HEK293 (cell line): ENCODE measurements at regions not wholly inside any gene's neighbourhood (a gene's known extent, or its start where the extent isn't known, plus 50 kb on each side); places are given as distances from the start of the nearest gene placed in this dataset.

Source experiments
- CTCF ChIA-PET: fragments of 350-600 bp; formaldehyde crosslinking; extraction: SDS; loops from one replicate; lab custom pipeline; 2021; ENCODE audit warnings: antibody characterized with exemption; lab: Yijun Ruan, JAX
- POLR2A ChIA-PET: fragments of 300-600 bp; formaldehyde crosslinking; extraction: SDS; loops from one replicate; lab custom pipeline; 2020; ENCODE audit warnings: antibody characterized with exemption, inconsistent platforms; lab: Yijun Ruan, JAX
- H3K27ac ChIP-seq: fragments of 200-500 bp; sonication (Bioruptor generic); 2 replicates; pipeline ENCODE4 v1.5.1; 2014; ENCODE audit warnings: low read depth, low read length, control low read depth, inconsistent platforms; ENCODE audit errors: extremely low read depth
- H3K36me3 ChIP-seq, 2 experiments: fragments of 200-500 bp in 1 of 2; sonication (Bioruptor generic) in 1 of 2; 1 replicate in 1 of 2; 2 replicates in 1 of 2; pipeline ENCODE4 v1.5.1; 2014 to 2017; ENCODE audit warnings: inconsistent platforms in 2 of 2, low read length in 2 of 2; ENCODE audit not compliant: control insufficient read depth in 2 of 2, insufficient read depth in 1 of 2
- H3K4me1 ChIP-seq: fragments of 200-500 bp; sonication (Bioruptor generic); 2 replicates; pipeline ENCODE4 v1.5.1; 2014; ENCODE audit warnings: mild to moderate bottlenecking, low read length, inconsistent platforms; ENCODE audit not compliant: control insufficient read depth, insufficient read depth
- H3K4me3 ChIP-seq: 2 replicates; pipeline ENCODE4 v1.5.1; 2011; ENCODE audit warnings: low read depth, mild to moderate bottlenecking, control low read depth, low read length, moderate library complexity
- H3K9me3 ChIP-seq: fragments of 200-500 bp; sonication (Bioruptor generic); 2 replicates; pipeline ENCODE4 v1.5.1; 2014; ENCODE audit warnings: low read depth, low read length, inconsistent platforms; ENCODE audit not compliant: control insufficient read depth, insufficient read depth
- EGR2 ChIP-seq: fragments of 450-650 bp; formaldehyde crosslinking; IDR thresholded peaks from 2 replicates; pipeline ENCODE4 v1.5.1; 2016; ENCODE audit warnings: low read depth, missing biosample characterization, missing genetic modification characterization
- HOXA7 ChIP-seq: sonication (generic); formaldehyde crosslinking; IDR thresholded peaks from 2 replicates; pipeline ENCODE4 v1.8.1; 2022; ENCODE audit warnings: missing genetic modification reagents, borderline replicate concordance
- INSM2 ChIP-seq: fragments of 450-650 bp; formaldehyde crosslinking; IDR thresholded peaks from 2 replicates; pipeline ENCODE4 v1.5.1; 2016; ENCODE audit warnings: missing biosample characterization, missing genetic modification characterization
- KLF10 ChIP-seq: fragments of 450-650 bp; IDR thresholded peaks from 2 replicates; pipeline ENCODE4 v1.5.1; 2018; ENCODE audit warnings: missing biosample characterization, mild to moderate bottlenecking, missing genetic modification characterization
- PRDM4 ChIP-seq: fragments of 450-650 bp; formaldehyde crosslinking; IDR thresholded peaks from 2 replicates; pipeline ENCODE4 v1.5.1; 2017; ENCODE audit warnings: missing biosample characterization, missing genetic modification characterization
- ZBTB17 ChIP-seq: fragments of 450-650 bp; formaldehyde crosslinking; IDR thresholded peaks from 2 replicates; pipeline ENCODE4 v1.5.1; 2016; ENCODE audit warnings: missing biosample characterization, missing genetic modification characterization
- ZBTB21 ChIP-seq: fragments of 450-650 bp; formaldehyde crosslinking; IDR thresholded peaks from 2 replicates; pipeline ENCODE4 v1.5.1; 2017; ENCODE audit warnings: missing biosample characterization, missing genetic modification characterization
- ZEB2 ChIP-seq: fragments of 450-650 bp; formaldehyde crosslinking; IDR thresholded peaks from 2 replicates; pipeline ENCODE4 v1.5.1; 2016; ENCODE audit warnings: missing biosample characterization, missing genetic modification characterization
- ZNF132 ChIP-seq: fragments of 450-650 bp; formaldehyde crosslinking; IDR thresholded peaks from 2 replicates; pipeline ENCODE4 v1.5.1; 2017; ENCODE audit warnings: missing biosample characterization, missing genetic modification characterization, borderline replicate concordance
- ZNF133 ChIP-seq: fragments of 450-650 bp; formaldehyde crosslinking; IDR thresholded peaks from 2 replicates; pipeline ENCODE4 v1.5.1; 2016; ENCODE audit warnings: missing biosample characterization, missing genetic modification characterization
- ZNF146 ChIP-seq: fragments of 450-650 bp; formaldehyde crosslinking; IDR thresholded peaks from 2 replicates; pipeline ENCODE4 v1.5.1; 2016; ENCODE audit warnings: missing biosample characterization, missing genetic modification characterization
- ZNF211 ChIP-seq: fragments of 450-650 bp; formaldehyde crosslinking; IDR thresholded peaks from 2 replicates; pipeline ENCODE4 v1.5.1; 2016; ENCODE audit warnings: low read depth, missing biosample characterization, missing genetic modification characterization
- ZNF292 ChIP-seq: fragments of 450-650 bp; formaldehyde crosslinking; IDR thresholded peaks from 2 replicates; pipeline ENCODE4 v1.5.1; 2016; ENCODE audit warnings: low read depth, missing biosample characterization, missing genetic modification characterization, borderline replicate concordance
- ZNF518A ChIP-seq: fragments of 450-650 bp; formaldehyde crosslinking; conservative IDR thresholded peaks from 2 replicates; pipeline ENCODE4 v1.5.1; 2016; ENCODE audit warnings: low read depth, missing biosample characterization, missing genetic modification characterization
- ZNF530 ChIP-seq: fragments of 450-650 bp; formaldehyde crosslinking; IDR thresholded peaks from 2 replicates; pipeline ENCODE4 v1.5.1; 2016; ENCODE audit warnings: low read depth, missing biosample characterization, missing genetic modification characterization
- ZNF596 ChIP-seq: fragments of 450-650 bp; IDR thresholded peaks from 2 replicates; pipeline ENCODE4 v1.5.0; 2018; ENCODE audit warnings: missing biosample characterization, mild to moderate bottlenecking, missing genetic modification characterization, moderate library complexity
- ZNF621 ChIP-seq: fragments of 450-650 bp; formaldehyde crosslinking; IDR thresholded peaks from 2 replicates; pipeline ENCODE4 v1.5.1; 2017; ENCODE audit warnings: missing biosample characterization, missing genetic modification characterization
- ZXDB ChIP-seq: fragments of 450-650 bp; formaldehyde crosslinking; IDR thresholded peaks from 2 replicates; pipeline ENCODE4 v1.5.1; 2016; ENCODE audit warnings: missing biosample characterization, missing genetic modification characterization
- TF ChIP-seq, protein P1 (sequence below): fragments of 450-650 bp; formaldehyde crosslinking; IDR thresholded peaks from 2 replicates; pipeline ENCODE4 v1.5.1; 2016; ENCODE audit warnings: missing biosample characterization, missing genetic modification characterization
- TF ChIP-seq, protein P2 (sequence below): fragments of 450-650 bp; formaldehyde crosslinking; IDR thresholded peaks from 2 replicates; pipeline ENCODE4 v1.5.1; 2016; ENCODE audit warnings: missing biosample characterization, missing genetic modification characterization, borderline replicate concordance

GRCh38 chr2:56484906-56485305 is 301.1 kb downstream of the CCDC85A start:
- CTCF ChIA-PET: interaction anchor here (0.6 kb wide), 1 partner anchor 227 kb away, joined by 3 read pairs; no protein-coding TSS in a partner anchor

More at GRCh38 chr2:56484906-56485305, 301.1 kb downstream of the CCDC85A start:
- H3K36me3 ChIP-seq: no peaks in the 10 kb centered on the region
- POLR2A ChIA-PET: no interaction called here
- no peaks in the 10 kb centered on the region for H3K9me3 ChIP-seq
- H3K4me1 ChIP-seq: no peaks in the 10 kb centered on the region
- TF ChIP-seq ZNF530 (tag by site-specific recombination) (no peak), ZEB2 (tag by site-specific recombination) (no peak), ZNF146 (tag by site-specific recombination) (no peak), ZBTB17 (tag by site-specific recombination) (no peak), ZBTB21 (tag by site-specific recombination) (no peak), KLF10 (tag by site-specific recombination) (no peak), ZNF621 (no peak), ZXDB (tag by site-specific recombination) (no peak), ZNF292 (no peak), ZNF132 (no peak), ZNF211 (tag by site-specific recombination) (no peak), INSM2 (tag by site-specific recombination) (no peak), HOXA7 (CRISPR knock-in tag) (no peak), PRDM4 (tag by site-specific recombination) (no peak), ZNF133 (tag by site-specific recombination) (no peak), EGR2 (tag by site-specific recombination) (no peak), ZNF518A (tag by site-specific recombination) (no peak), ZNF596 (tag by site-specific recombination) (no peak)
- TF ChIP-seq, protein P1, sequence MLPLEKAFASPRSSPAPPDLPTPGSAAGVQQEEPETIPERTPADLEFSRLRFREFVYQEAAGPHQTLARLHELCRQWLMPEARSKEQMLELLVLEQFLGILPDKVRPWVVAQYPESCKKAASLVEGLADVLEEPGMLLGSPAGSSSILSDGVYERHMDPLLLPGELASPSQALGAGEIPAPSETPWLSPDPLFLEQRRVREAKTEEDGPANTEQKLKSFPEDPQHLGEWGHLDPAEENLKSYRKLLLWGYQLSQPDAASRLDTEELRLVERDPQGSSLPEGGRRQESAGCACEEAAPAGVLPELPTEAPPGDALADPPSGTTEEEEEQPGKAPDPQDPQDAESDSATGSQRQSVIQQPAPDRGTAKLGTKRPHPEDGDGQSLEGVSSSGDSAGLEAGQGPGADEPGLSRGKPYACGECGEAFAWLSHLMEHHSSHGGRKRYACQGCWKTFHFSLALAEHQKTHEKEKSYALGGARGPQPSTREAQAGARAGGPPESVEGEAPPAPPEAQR (tag by site-specific recombination): no peak
- TF ChIP-seq, protein P2, sequence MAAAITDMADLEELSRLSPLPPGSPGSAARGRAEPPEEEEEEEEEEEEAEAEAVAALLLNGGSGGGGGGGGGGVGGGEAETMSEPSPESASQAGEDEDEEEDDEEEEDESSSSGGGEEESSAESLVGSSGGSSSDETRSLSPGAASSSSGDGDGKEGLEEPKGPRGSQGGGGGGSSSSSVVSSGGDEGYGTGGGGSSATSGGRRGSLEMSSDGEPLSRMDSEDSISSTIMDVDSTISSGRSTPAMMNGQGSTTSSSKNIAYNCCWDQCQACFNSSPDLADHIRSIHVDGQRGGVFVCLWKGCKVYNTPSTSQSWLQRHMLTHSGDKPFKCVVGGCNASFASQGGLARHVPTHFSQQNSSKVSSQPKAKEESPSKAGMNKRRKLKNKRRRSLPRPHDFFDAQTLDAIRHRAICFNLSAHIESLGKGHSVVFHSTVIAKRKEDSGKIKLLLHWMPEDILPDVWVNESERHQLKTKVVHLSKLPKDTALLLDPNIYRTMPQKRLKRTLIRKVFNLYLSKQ (tag by site-specific recombination): no peak
- no peak overlapping the region for H3K4me3 ChIP-seq
- H3K27ac ChIP-seq: no peak overlapping the region
